ENCODE measurements at regions not wholly inside any gene's neighbourhood (a gene's known extent, or its start where the extent isn't known, plus 50 kb on each side); places are given as distances from the start of the nearest gene placed in this dataset.
"Not testable (repeated sequence)": the region's sequence is repeated elsewhere in the genome, so short reads cannot be mapped to it uniquely, and the experiment has no call there.

- DNase-seq: no peak
Measured at GRCh38 chr7:4319280-4319679, 362.8 kb upstream of the FOXK1 start.

GRCh38 chr7:4325732-4326131, 356.4 kb upstream of the FOXK1 start:
- DNase-seq: no peak

- DNase-seq: no peak
Measured at GRCh38 chr7:4331711-4332110, 350.4 kb upstream of the FOXK1 start.

GRCh38 chr7:4338556-4338955, 343.5 kb upstream of the FOXK1 start:
- no peak for DNase-seq

- DNase-seq: peak in 1 of 2 experiments; percentile 19
Measured at GRCh38 chr7:4343272-4344247, 338.5 kb upstream of the FOXK1 start.

GRCh38 chr7:4345004-4345403, 337.1 kb upstream of the FOXK1 start:
- DNase-seq: no peak

GRCh38 chr7:4352069-4352468, 330.0 kb upstream of the FOXK1 start:
- DNase-seq: no peak

GRCh38 chr7:4361774-4362173, 320.3 kb upstream of the FOXK1 start:
- DNase-seq: peak in 1 of 2 experiments; percentile 7

GRCh38 chr7:4383584-4383983, 298.5 kb upstream of the FOXK1 start:
- no peak for DNase-seq

GRCh38 chr7:4386190-4386589, 295.9 kb upstream of the FOXK1 start:
- DNase-seq: no peak

GRCh38 chr7:4391103-4391502, 291.0 kb upstream of the FOXK1 start:
- not testable (repeated sequence) for DNase-seq

- DNase-seq: no peak
Measured at GRCh38 chr7:4394736-4395135, 287.4 kb upstream of the FOXK1 start.

GRCh38 chr7:4399121-4399520, 283.0 kb upstream of the FOXK1 start:
- no peak for DNase-seq

- no peak for DNase-seq
Measured at GRCh38 chr7:4399596-4399995, 282.5 kb upstream of the FOXK1 start.

- DNase-seq: peak in 1 of 2 experiments; percentile 10
Measured at GRCh38 chr7:4406288-4407058, 275.6 kb upstream of the FOXK1 start.

GRCh38 chr7:4409946-4410345, 272.1 kb upstream of the FOXK1 start:
- DNase-seq: no peak

- peak; percentile 15 to 64 for DNase-seq
Measured at GRCh38 chr7:4416396-4417056, 265.6 kb upstream of the FOXK1 start.

GRCh38 chr7:4428526-4428925, 253.6 kb upstream of the FOXK1 start:
- no peak for DNase-seq

GRCh38 chr7:4430227-4430626, 251.9 kb upstream of the FOXK1 start:
- no peak for DNase-seq

GRCh38 chr7:4434306-4434705, 247.8 kb upstream of the FOXK1 start:
- DNase-seq: no peak

GRCh38 chr7:4436361-4436895, 245.7 kb upstream of the FOXK1 start:
- DNase-seq: no peak

GRCh38 chr7:4436936-4437335, 245.2 kb upstream of the FOXK1 start:
- DNase-seq: no peak

- no peak for DNase-seq
Measured at GRCh38 chr7:4437916-4438315, 244.2 kb upstream of the FOXK1 start.
